ENCODE measurements at regions not wholly inside any gene's neighbourhood (a gene's known extent, or its start where the extent isn't known, plus 50 kb on each side); places are given as distances from the start of the nearest gene placed in this dataset.

- Histone ChIP-seq H3K79me2 (ENCODE audit: low read length) (no peaks in the 10 kb centered on the region), H4K20me1 (ENCODE audit: insufficient read depth, low read depth, low read length) (no peaks in the 10 kb centered on the region), H3K9me3 (ENCODE audit: low read length) (no peaks in the 10 kb centered on the region), H3K36me3 (ENCODE audit: insufficient read depth, low read length) (no peaks in the 10 kb centered on the region), H2AFZ (ENCODE audit: low read length) (no peak overlapping the region), H3K27ac (ENCODE audit: low read length) (no peak overlapping the region), H3K4me2 (ENCODE audit: low read depth, low read length, poor library complexity, severe bottlenecking) (no peak overlapping the region), H3K9me2 (replicated peaks; ENCODE audit: insufficient read depth, low read length) (no peaks in the 10 kb centered on the region), H3K27me3 (ENCODE audit: low read length) (no peaks in the 10 kb centered on the region), H3K9ac (ENCODE audit: low read length) (no peak overlapping the region), H3K4me1 (ENCODE audit: low read length) (no peaks in the 10 kb centered on the region), H3K4me3 (ENCODE audit: low read length) (no peak overlapping the region)
- DNase-seq = no peak
Observed at GRCh38 chr2:204292439-204292838, 252.8 kb upstream of the PARD3B start.

GRCh38 chr2:204293884-204294747, 251.2 kb upstream of the PARD3B start:
- Histone ChIP-seq H3K4me2 (ENCODE audit: low read depth, low read length, poor library complexity, severe bottlenecking) (no peak overlapping the region), H3K9me2 (replicated peaks; ENCODE audit: insufficient read depth, low read length) (no peaks in the 10 kb centered on the region), H2AFZ (ENCODE audit: low read length) (no peak overlapping the region), H3K79me2 (ENCODE audit: low read length) (no peaks in the 10 kb centered on the region), H3K36me3 (ENCODE audit: insufficient read depth, low read length) (no peaks in the 10 kb centered on the region), H3K4me3 (ENCODE audit: low read length) (no peak overlapping the region), H3K27ac (ENCODE audit: low read length) (no peak overlapping the region), H3K9me3 (ENCODE audit: low read length) (no peaks in the 10 kb centered on the region), H3K9ac (ENCODE audit: low read length) (no peak overlapping the region), H3K4me1 (ENCODE audit: low read length) (no peaks in the 10 kb centered on the region), H3K27me3 (ENCODE audit: low read length) (no peaks in the 10 kb centered on the region), H4K20me1 (ENCODE audit: insufficient read depth, low read depth, low read length) (no peaks in the 10 kb centered on the region)
- DNase-seq = no peak

GRCh38 chr2:204298404-204298803, 246.9 kb upstream of the PARD3B start:
- Histone ChIP-seq H3K9ac (ENCODE audit: low read length) (no peak overlapping the region), H3K27ac (ENCODE audit: low read length) (no peak overlapping the region), H3K4me3 (ENCODE audit: low read length) (no peak overlapping the region), H3K79me2 (ENCODE audit: low read length) (no peaks in the 10 kb centered on the region), H3K4me2 (ENCODE audit: low read depth, low read length, poor library complexity, severe bottlenecking) (no peak overlapping the region), H3K9me3 (ENCODE audit: low read length) (no peaks in the 10 kb centered on the region), H2AFZ (ENCODE audit: low read length) (no peak overlapping the region), H3K27me3 (ENCODE audit: low read length) (no peaks in the 10 kb centered on the region), H3K36me3 (ENCODE audit: insufficient read depth, low read length) (no peaks in the 10 kb centered on the region), H3K4me1 (ENCODE audit: low read length) (no peaks in the 10 kb centered on the region), H3K9me2 (replicated peaks; ENCODE audit: insufficient read depth, low read length) (no peaks in the 10 kb centered on the region), H4K20me1 (ENCODE audit: insufficient read depth, low read depth, low read length) (no peaks in the 10 kb centered on the region)
- DNase-seq = no peak

- no peaks in the 10 kb centered on the region for H3K79me2 ChIP-seq (ENCODE audit: low read length)
- H3K27me3 ChIP-seq (ENCODE audit: low read length) = no peaks in the 10 kb centered on the region
- no peaks in the 10 kb centered on the region for H3K36me3 ChIP-seq (ENCODE audit: insufficient read depth, low read length)
- H2AFZ ChIP-seq (ENCODE audit: low read length) = no peak overlapping the region
- no peaks in the 10 kb centered on the region for H4K20me1 ChIP-seq (ENCODE audit: insufficient read depth, low read depth, low read length)
- no peaks in the 10 kb centered on the region for H3K4me1 ChIP-seq (ENCODE audit: low read length)
- no peaks in the 10 kb centered on the region for H3K9me2 ChIP-seq (replicated peaks; ENCODE audit: insufficient read depth, low read length)
- no peak for DNase-seq
- no peaks in the 10 kb centered on the region for H3K9me3 ChIP-seq (ENCODE audit: low read length)
- no peak overlapping the region for H3K9ac ChIP-seq (ENCODE audit: low read length)
- no peak overlapping the region for H3K27ac ChIP-seq (ENCODE audit: low read length)
- H3K4me2 ChIP-seq (ENCODE audit: low read depth, low read length, poor library complexity, severe bottlenecking) = no peak overlapping the region
- H3K4me3 ChIP-seq (ENCODE audit: low read length) = no peak overlapping the region
Observed at GRCh38 chr2:204299766-204300165, 245.5 kb upstream of the PARD3B start.

- no peaks in the 10 kb centered on the region for H3K79me2 ChIP-seq (ENCODE audit: low read length)
- H4K20me1 ChIP-seq (ENCODE audit: insufficient read depth, low read depth, low read length) = no peaks in the 10 kb centered on the region
- no peaks in the 10 kb centered on the region for H3K9me2 ChIP-seq (replicated peaks; ENCODE audit: insufficient read depth, low read length)
- no peak overlapping the region for H3K27ac ChIP-seq (ENCODE audit: low read length)
- no peaks in the 10 kb centered on the region for H3K36me3 ChIP-seq (ENCODE audit: insufficient read depth, low read length)
- no peaks in the 10 kb centered on the region for H3K9me3 ChIP-seq (ENCODE audit: low read length)
- no peak overlapping the region for H3K9ac ChIP-seq (ENCODE audit: low read length)
- H3K4me3 ChIP-seq (ENCODE audit: low read length) = no peak overlapping the region
- H3K4me2 ChIP-seq (ENCODE audit: low read depth, low read length, poor library complexity, severe bottlenecking) = no peak overlapping the region
- no peak for DNase-seq
- H3K27me3 ChIP-seq (ENCODE audit: low read length) = no peaks in the 10 kb centered on the region
- H3K4me1 ChIP-seq (ENCODE audit: low read length) = no peaks in the 10 kb centered on the region
- H2AFZ ChIP-seq (ENCODE audit: low read length) = no peak overlapping the region
Observed at GRCh38 chr2:204306667-204307066, 238.6 kb upstream of the PARD3B start.

- Histone ChIP-seq H3K27me3 (ENCODE audit: low read length) (no peaks in the 10 kb centered on the region), H3K4me1 (ENCODE audit: low read length) (no peaks in the 10 kb centered on the region), H3K36me3 (ENCODE audit: insufficient read depth, low read length) (no peaks in the 10 kb centered on the region), H3K4me3 (ENCODE audit: low read length) (no peak overlapping the region), H4K20me1 (ENCODE audit: insufficient read depth, low read depth, low read length) (no peaks in the 10 kb centered on the region), H3K9me3 (ENCODE audit: low read length) (no peaks in the 10 kb centered on the region), H2AFZ (ENCODE audit: low read length) (no peak overlapping the region), H3K4me2 (ENCODE audit: low read depth, low read length, poor library complexity, severe bottlenecking) (no peak overlapping the region), H3K9me2 (replicated peaks; ENCODE audit: insufficient read depth, low read length) (no peaks in the 10 kb centered on the region), H3K27ac (ENCODE audit: low read length) (no peak overlapping the region), H3K79me2 (ENCODE audit: low read length) (no peaks in the 10 kb centered on the region), H3K9ac (ENCODE audit: low read length) (no peak overlapping the region)
- DNase-seq = no peak
Observed at GRCh38 chr2:204312105-204312504, 233.2 kb upstream of the PARD3B start.

GRCh38 chr2:204313256-204313655, 232.0 kb upstream of the PARD3B start:
- no peaks in the 10 kb centered on the region for H3K27me3 ChIP-seq (ENCODE audit: low read length)
- H3K9me3 ChIP-seq (ENCODE audit: low read length) = no peaks in the 10 kb centered on the region
- H3K27ac ChIP-seq (ENCODE audit: low read length) = no peak overlapping the region
- H4K20me1 ChIP-seq (ENCODE audit: insufficient read depth, low read depth, low read length) = no peaks in the 10 kb centered on the region
- no peaks in the 10 kb centered on the region for H3K36me3 ChIP-seq (ENCODE audit: insufficient read depth, low read length)
- H3K9ac ChIP-seq (ENCODE audit: low read length) = no peak overlapping the region
- no peaks in the 10 kb centered on the region for H3K9me2 ChIP-seq (replicated peaks; ENCODE audit: insufficient read depth, low read length)
- no peak for DNase-seq
- H3K4me3 ChIP-seq (ENCODE audit: low read length) = no peak overlapping the region
- no peaks in the 10 kb centered on the region for H3K4me1 ChIP-seq (ENCODE audit: low read length)
- H3K79me2 ChIP-seq (ENCODE audit: low read length) = no peaks in the 10 kb centered on the region
- H2AFZ ChIP-seq (ENCODE audit: low read length) = no peak overlapping the region
- no peak overlapping the region for H3K4me2 ChIP-seq (ENCODE audit: low read depth, low read length, poor library complexity, severe bottlenecking)

- Histone ChIP-seq H3K9ac (ENCODE audit: low read length) (no peak overlapping the region), H3K79me2 (ENCODE audit: low read length) (no peaks in the 10 kb centered on the region), H3K4me2 (ENCODE audit: low read depth, low read length, poor library complexity, severe bottlenecking) (no peak overlapping the region), H3K4me1 (ENCODE audit: low read length) (no peaks in the 10 kb centered on the region), H2AFZ (ENCODE audit: low read length) (no peak overlapping the region), H3K36me3 (ENCODE audit: insufficient read depth, low read length) (no peaks in the 10 kb centered on the region), H3K9me2 (replicated peaks; ENCODE audit: insufficient read depth, low read length) (no peaks in the 10 kb centered on the region; the same call in 1 of the 2 replicates), H3K9me3 (ENCODE audit: low read length) (no peaks in the 10 kb centered on the region), H3K4me3 (ENCODE audit: low read length) (no peak overlapping the region), H3K27ac (ENCODE audit: low read length) (no peak overlapping the region), H3K27me3 (ENCODE audit: low read length) (no peaks in the 10 kb centered on the region), H4K20me1 (ENCODE audit: insufficient read depth, low read depth, low read length) (no peaks in the 10 kb centered on the region)
- no peak for DNase-seq
Observed at GRCh38 chr2:204315236-204315662, 230.0 kb upstream of the PARD3B start.
